Brain microvascular endothelial cell (primary cell): ENCODE measurements at regions not wholly inside any gene's neighbourhood (a gene's known extent, or its start where the extent isn't known, plus 50 kb on each side); places are given as distances from the start of the nearest gene placed in this dataset.
"Not testable (repeated sequence)": the region's sequence is repeated elsewhere in the genome, so short reads cannot be mapped to it uniquely, and the experiment has no call there.

Experiments
- DNase-seq: peaks from one replicate; pipeline ENCODE4 v3.0.0-alpha.2; 2020
- H3K27ac ChIP-seq: fragments of 250-450 bp; sonication (Bioruptor Pico); 2 replicates; pipeline ENCODE4 v1.5.1; 2020; ENCODE audit warnings: mild to moderate bottlenecking, moderate library complexity
- H3K27me3 ChIP-seq: fragments of 250-450 bp; sonication (Bioruptor Pico); replicated peaks from 2 replicates; pipeline ENCODE4 v1.5.1; 2020; ENCODE audit warnings: mild to moderate bottlenecking
- H3K36me3 ChIP-seq: fragments of 250-450 bp; sonication (Bioruptor Pico); replicated peaks from 2 replicates; pipeline ENCODE4 v1.5.1; 2020; ENCODE audit warnings: mild to moderate bottlenecking
- H3K4me3 ChIP-seq: 2 replicates; pipeline ENCODE4 v1.5.1; 2011; ENCODE audit warnings: low read depth, mild to moderate bottlenecking, control low read depth, low read length, moderate library complexity
- CTCF ChIP-seq: IDR thresholded peaks from 2 replicates; pipeline ENCODE4 v1.5.1; 2011; ENCODE audit warnings: low read depth, mild to moderate bottlenecking, moderate library complexity, low read length, control low read depth, inconsistent platforms; ENCODE audit errors: missing control alignments
- in situ Hi-C: cut with HindIII; loops from 2 replicates; pipeline ENCODE4 v1.10.0; 2017; ENCODE audit warnings: low sequenced_read_pairs, low pct_ligation_motif_present

GRCh38 chr16:6698548-6698947 is 634.1 kb upstream of the RBFOX1 start:
- TF ChIP-seq CTCF, result no peak
- in situ Hi-C loops, result no loop called here
- no peaks in the 10 kb centered on the region for H3K36me3 ChIP-seq
- no peak for DNase-seq
- H3K4me3 ChIP-seq, result no peak overlapping the region
- no peaks in the 10 kb centered on the region for H3K27me3 ChIP-seq
- no peak overlapping the region for H3K27ac ChIP-seq

- TF ChIP-seq CTCF, result no peak
- Histone ChIP-seq H3K36me3 (no peaks in the 10 kb centered on the region), H3K4me3 (no peak overlapping the region), H3K27ac (no peak overlapping the region), H3K27me3 (no peaks in the 10 kb centered on the region)
- in situ Hi-C loops, result no loop called here
- no peak for DNase-seq
Observed at GRCh38 chr16:6695666-6696065, 637.0 kb upstream of the RBFOX1 start.

GRCh38 chr16:6694636-6695035 is 638.0 kb upstream of the RBFOX1 start:
- in situ Hi-C loops, result no loop called here
- TF ChIP-seq CTCF, result no peak
- Histone ChIP-seq H3K36me3 (no peaks in the 10 kb centered on the region), H3K4me3 (no peak overlapping the region), H3K27me3 (no peaks in the 10 kb centered on the region), H3K27ac (no peak overlapping the region)
- DNase-seq, result no peak

GRCh38 chr16:6693418-6693817 is 639.2 kb upstream of the RBFOX1 start:
- in situ Hi-C loops, DNase-seq: not testable (repeated sequence)

GRCh38 chr16:6692874-6693273 is 639.8 kb upstream of the RBFOX1 start:
- Histone ChIP-seq H3K4me3 (no peak overlapping the region), H3K27ac (no peak overlapping the region), H3K27me3 (no peaks in the 10 kb centered on the region), H3K36me3 (no peaks in the 10 kb centered on the region)
- in situ Hi-C loops, result no loop called here
- no peak for TF ChIP-seq CTCF
- DNase-seq, result no peak

More at GRCh38 chr16:6693418-6693817, 639.2 kb upstream of the RBFOX1 start:
- H3K27ac ChIP-seq, H3K36me3 ChIP-seq, H3K27me3 ChIP-seq, H3K4me3 ChIP-seq: not testable (repeated sequence)

GRCh38 chr16:6690741-6691140 is 641.9 kb upstream of the RBFOX1 start:
- H3K4me3 ChIP-seq, result no peak overlapping the region
- in situ Hi-C loops, result no loop called here
- DNase-seq, result no peak
- H3K27me3 ChIP-seq, result no peaks in the 10 kb centered on the region
- no peaks in the 10 kb centered on the region for H3K36me3 ChIP-seq
- no peak overlapping the region for H3K27ac ChIP-seq
- no peak for TF ChIP-seq CTCF
